ENCODE measurements at regions not wholly inside any gene's neighbourhood (a gene's known extent, or its start where the extent isn't known, plus 50 kb on each side); places are given as distances from the start of the nearest gene placed in this dataset.
"Not testable (repeated sequence)": the region's sequence is repeated elsewhere in the genome, so short reads cannot be mapped to it uniquely, and the experiment has no call there.

- intact Hi-C loops (cut with micrococcal nuclease) = no loop called here
These were observed 145.2 kb upstream of the PFKP start for GRCh38 chr10:2921956-2922680.

GRCh38 chr10:2920637-2921036, 146.7 kb upstream of the PFKP start:
- intact Hi-C loops (cut with micrococcal nuclease) = no loop called here

GRCh38 chr10:2920168-2920567, 147.2 kb upstream of the PFKP start:
- intact Hi-C loops (cut with micrococcal nuclease) = no loop called here

GRCh38 chr10:2919016-2919415, 148.3 kb upstream of the PFKP start:
- intact Hi-C loops (cut with micrococcal nuclease) = no loop called here

GRCh38 chr10:2918489-2918888, 148.9 kb upstream of the PFKP start:
- intact Hi-C loops (cut with micrococcal nuclease) = no loop called here

GRCh38 chr10:2917926-2918325, 149.4 kb upstream of the PFKP start:
- intact Hi-C loops (cut with micrococcal nuclease) = no loop called here

- intact Hi-C loops (cut with micrococcal nuclease) = no loop called here
These were observed 151.9 kb upstream of the PFKP start for GRCh38 chr10:2915412-2915811.

- intact Hi-C loops (cut with micrococcal nuclease) = no loop called here
These were observed 152.6 kb upstream of the PFKP start for GRCh38 chr10:2914741-2915140.

- intact Hi-C loops (cut with micrococcal nuclease) = no loop called here
These were observed 153.9 kb upstream of the PFKP start for GRCh38 chr10:2913474-2913873.

GRCh38 chr10:2910656-2911055, 156.7 kb upstream of the PFKP start:
- intact Hi-C loops (cut with micrococcal nuclease) = no loop called here

- intact Hi-C loops (cut with micrococcal nuclease) = no loop called here
These were observed 157.4 kb upstream of the PFKP start for GRCh38 chr10:2909921-2910320.

GRCh38 chr10:2908851-2909630, 158.3 kb upstream of the PFKP start:
- intact Hi-C loops (cut with micrococcal nuclease) = no loop called here

GRCh38 chr10:2906974-2907373, 160.4 kb upstream of the PFKP start:
- intact Hi-C loops (cut with micrococcal nuclease) = no loop called here

GRCh38 chr10:2905851-2906250, 161.5 kb upstream of the PFKP start:
- intact Hi-C loops (cut with micrococcal nuclease) = no loop called here

GRCh38 chr10:2900530-2900929, 166.8 kb upstream of the PFKP start:
- intact Hi-C loops (cut with micrococcal nuclease) = no loop called here

GRCh38 chr10:2899246-2899951, 167.9 kb upstream of the PFKP start:
- intact Hi-C loops (cut with micrococcal nuclease) = no loop called here

- intact Hi-C loops (cut with micrococcal nuclease) = no loop called here
These were observed 168.9 kb upstream of the PFKP start for GRCh38 chr10:2898509-2898860.

GRCh38 chr10:2897619-2898508, 169.5 kb upstream of the PFKP start:
- intact Hi-C loops (cut with micrococcal nuclease) = no loop called here

- intact Hi-C loops (cut with micrococcal nuclease) = not testable (repeated sequence)
These were observed 171.0 kb upstream of the PFKP start for GRCh38 chr10:2896334-2896733.

GRCh38 chr10:2895594-2896196, 171.7 kb upstream of the PFKP start:
- intact Hi-C loops (cut with micrococcal nuclease) = no loop called here

GRCh38 chr10:2893991-2894390, 173.4 kb upstream of the PFKP start:
- intact Hi-C loops (cut with micrococcal nuclease) = no loop called here

Measured in T-helper 2 cell treated with Interferon-gamma antibody and Interleukin-4, amounts not matched to agents 100 ng/mL and 5 ng/mL, for 36 hours (primary cell).